GM19025 (cell line): ENCODE measurements at regions not wholly inside any gene's neighbourhood (a gene's known extent, or its start where the extent isn't known, plus 50 kb on each side); places are given as distances from the start of the nearest gene placed in this dataset.

Experiments used
- ATAC-seq: cut with Tn5 transposase; IDR thresholded peaks from one replicate; pipeline ENCODE4 v1.9.1; 2021; ENCODE audit warnings: mild to moderate bottlenecking, low read depth, moderate library complexity; ENCODE audit not compliant: unreplicated experiment

DNA sequence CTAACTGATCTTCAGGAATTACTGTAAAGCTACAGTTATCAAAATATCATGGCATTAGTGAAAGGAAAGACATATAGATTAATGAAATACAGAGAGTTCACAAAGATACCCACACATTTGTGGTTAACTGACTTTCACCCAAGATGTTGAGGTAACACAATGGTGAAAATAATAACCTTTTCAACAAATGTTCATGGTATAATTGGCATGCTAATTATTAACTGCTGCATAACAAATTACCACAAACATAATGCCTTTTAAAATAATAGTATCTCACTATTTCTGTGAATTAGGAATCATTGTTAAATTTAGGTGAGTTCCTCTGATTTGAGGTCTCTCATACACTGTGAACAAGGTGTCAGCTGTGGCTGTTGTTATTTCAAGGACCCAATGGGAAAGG, 1493.1 kb upstream of the ACVR2A start:
- ATAC-seq = no peak

DNA sequence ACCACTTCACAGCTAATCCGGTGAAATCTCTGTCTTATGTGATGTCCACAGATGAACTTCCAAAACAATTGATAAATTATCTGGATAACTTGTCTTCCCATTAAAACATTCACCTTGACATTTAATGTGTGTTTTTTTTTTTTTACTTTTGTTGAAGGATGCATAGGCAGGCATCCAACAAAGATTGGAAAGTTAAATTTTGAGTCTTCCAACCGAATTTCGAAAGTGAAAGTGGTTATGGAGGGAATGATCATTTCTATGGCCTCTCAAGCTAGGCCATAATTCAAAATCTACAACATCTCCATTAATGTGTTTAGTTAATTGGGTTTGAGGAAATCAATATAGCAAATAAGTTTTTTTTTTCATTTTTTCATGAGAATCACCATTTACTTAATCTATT, 1495.5 kb upstream of the ACVR2A start:
- ATAC-seq = no peak

DNA sequence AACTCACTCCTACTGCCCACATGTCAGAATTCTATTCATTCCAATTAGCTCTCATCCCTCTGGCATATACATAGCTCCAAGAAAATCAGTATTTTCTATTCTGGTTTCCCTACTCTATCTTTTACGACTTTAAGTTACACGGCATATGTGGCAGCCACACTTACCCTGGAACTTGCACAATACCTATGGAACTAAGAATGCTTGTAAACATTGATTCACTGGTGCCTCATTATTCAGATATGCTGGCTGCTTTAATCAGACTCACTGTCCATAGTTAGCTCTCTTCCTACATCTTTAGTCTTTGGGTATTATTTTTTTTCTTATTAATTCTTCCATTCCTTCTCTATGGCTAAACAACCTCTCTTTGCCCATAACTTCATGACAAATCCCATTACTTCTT, 1519.9 kb upstream of the ACVR2A start:
- ATAC-seq = no peak

DNA sequence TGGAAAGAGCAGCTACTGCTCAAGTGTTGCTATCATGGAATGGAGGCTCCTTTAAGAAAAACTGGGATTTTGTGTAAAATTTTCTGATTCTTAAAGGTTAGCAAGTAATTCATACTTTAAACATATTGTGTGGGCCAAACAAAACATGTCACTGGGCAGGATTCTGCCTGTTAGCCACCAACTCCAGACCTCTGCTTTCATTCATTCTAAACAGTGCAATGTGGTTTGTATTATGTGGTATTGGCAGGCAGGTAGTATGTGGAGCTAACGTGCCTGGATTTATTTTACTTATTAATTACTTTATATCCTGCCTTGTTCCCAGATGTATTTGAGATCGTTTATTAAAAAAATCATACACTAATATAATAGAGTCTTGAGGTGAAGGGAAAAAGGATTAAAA, 1521.3 kb upstream of the ACVR2A start:
- no peak for ATAC-seq

DNA sequence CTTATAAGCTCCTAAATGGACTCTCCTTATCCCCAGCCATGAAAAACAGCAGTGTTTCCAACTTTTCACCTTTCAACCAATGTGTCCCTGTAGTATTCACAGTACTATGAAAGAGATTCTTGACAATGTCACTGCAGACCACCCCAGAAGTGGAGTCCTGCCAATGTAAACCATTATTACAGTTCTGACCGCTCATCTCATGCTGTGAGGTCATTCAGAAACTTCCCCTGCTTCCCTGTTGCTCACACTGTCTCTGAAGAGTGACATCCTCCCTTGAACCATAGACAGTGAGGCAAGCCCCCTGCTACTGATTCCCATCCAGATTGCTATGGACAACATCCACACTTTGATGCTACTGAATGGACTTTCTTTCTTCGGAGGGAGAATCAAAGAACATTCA, 1523.7 kb upstream of the ACVR2A start:
- ATAC-seq = no peak

DNA sequence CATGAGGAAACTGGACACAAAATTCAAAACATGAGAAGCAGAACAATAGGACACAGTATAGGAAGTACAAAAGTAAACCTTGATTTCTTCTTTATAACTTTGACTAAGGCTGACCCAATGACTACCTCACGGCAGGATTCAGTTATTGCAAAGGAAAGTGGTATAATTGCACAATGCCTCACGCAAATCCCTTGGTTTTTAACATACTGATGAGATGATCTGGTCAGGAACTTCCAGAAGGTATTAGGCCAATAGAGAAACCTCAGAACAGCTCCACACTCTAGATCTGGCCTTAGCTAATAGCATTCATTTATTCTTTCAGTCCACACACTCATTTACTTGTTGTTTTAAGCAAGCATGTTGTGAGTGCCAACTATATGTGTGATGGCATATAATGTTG, 1526.9 kb upstream of the ACVR2A start:
- ATAC-seq = no peak

DNA sequence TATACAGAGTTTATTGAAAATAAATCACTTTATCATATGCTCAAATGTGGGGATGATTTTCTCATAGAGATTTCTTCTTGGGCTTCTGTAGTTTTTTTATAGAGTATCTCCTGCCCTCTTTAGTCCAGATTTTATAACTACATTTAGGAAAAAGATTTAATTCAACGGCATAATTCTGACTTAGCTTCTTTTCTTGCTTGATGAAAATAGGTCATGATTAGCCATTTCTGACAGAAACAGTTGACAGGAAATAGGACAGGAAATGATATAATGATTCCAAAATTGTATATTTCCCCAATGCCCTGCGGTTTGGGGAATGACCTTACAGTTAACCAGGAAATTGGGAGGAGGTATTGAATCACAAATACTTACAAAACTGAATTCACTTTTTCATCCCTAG, 1531.9 kb upstream of the ACVR2A start:
- ATAC-seq = no peak

DNA sequence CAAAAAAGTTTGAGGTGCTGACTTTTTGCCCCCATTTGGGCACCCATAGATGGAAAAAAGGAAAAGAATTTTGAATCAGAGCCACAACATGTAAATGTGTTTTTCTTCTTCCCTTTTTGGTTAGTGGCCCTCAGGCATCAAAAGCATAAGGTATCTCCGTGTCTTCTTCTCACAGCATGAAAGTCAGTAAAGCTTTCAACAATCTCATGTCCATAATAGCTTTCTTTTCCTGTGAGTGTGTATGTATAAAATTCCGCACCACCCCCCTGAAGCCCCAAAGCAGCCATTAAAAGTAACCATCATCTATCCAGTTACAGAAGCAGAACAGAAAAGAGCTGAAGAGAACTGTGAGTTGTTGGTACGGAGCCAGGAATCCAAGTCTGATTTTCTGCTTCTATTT, 1539.7 kb upstream of the ACVR2A start:
- ATAC-seq = no peak

DNA sequence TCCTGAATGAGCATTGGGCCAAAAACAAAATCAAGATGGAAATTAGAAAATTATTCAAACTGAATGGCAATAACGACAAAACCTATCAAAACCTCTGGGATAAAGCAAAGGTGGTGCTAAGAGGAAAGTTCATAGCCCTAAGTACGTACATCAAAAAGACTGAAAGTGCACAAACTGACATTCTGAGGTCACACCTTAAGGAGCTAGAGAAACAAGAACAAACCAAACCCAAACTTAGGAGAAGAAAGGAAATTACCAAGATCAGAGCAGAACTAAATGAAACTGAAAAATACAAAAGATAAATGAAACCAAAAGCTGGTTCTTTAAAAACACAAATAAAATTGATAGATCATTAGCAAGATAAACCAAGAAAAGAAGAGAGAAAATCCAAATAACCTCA, 1543.5 kb upstream of the ACVR2A start:
- ATAC-seq = no peak

DNA sequence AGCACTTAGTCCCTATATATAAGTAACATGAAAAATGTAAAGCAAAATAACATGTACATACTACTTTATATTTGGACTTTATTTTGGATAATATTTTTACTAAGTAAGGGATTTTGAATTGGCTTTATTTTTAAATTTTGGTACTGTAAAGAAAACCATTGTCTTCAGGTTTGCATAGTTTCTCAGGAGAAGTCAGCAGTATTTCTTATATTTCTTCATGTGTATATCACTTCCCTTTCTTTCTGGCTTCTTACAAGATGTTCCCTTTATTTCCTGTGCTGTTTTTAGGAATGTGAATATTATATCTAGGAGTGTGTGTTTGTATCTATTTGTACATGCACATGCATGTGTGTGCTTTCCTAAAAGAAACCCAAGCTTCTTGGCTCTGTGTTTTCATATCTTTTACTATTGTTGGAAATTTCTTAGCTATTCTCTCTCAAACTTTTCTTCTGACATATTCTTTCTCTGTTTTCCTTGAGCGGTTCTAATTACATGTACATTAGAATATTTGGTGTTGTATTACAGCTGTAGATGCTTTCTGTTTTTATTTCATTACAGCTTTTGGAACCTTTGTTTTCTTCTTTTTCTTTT, 1549.7 kb upstream of the ACVR2A start:
- ATAC-seq = no peak

DNA sequence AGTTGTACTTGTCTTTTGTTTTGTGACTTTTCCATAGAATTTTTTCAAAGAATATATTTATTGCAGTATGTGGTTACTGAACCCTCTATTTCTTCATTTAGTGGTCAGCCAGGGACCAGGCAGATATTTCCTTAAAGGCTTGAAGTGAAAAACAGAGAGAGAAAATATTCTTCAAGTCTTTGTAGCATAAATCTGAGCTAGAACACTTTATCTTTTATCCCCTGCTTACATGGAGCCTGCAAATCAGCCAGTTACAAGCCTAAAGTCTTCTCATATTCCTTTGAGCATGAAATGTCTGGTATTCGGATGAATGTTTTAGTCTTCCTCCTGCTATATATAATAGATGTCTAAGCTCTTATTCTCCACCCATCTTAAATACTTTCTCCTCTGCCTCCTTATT, 1557.5 kb upstream of the ACVR2A start:
- no peak for ATAC-seq

DNA sequence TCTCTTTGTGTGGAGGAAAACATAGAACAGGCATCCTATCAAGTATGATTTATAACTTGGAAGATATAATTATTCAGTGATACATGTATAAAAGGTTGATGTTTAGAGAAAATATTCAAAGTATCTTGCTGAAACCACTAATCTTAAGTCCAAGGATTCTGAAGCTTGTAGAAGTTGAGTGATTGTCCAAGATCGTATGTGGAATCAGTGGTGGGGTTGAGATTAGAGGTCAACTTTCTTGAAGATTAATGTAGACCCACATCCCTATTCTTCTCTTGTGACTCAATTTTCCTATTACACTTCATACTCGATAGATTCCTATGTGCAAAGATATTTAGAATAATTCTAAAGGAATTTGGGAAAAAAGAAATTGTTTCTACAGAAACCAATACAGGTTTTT, 1565.9 kb upstream of the ACVR2A start:
- ATAC-seq = no peak

DNA sequence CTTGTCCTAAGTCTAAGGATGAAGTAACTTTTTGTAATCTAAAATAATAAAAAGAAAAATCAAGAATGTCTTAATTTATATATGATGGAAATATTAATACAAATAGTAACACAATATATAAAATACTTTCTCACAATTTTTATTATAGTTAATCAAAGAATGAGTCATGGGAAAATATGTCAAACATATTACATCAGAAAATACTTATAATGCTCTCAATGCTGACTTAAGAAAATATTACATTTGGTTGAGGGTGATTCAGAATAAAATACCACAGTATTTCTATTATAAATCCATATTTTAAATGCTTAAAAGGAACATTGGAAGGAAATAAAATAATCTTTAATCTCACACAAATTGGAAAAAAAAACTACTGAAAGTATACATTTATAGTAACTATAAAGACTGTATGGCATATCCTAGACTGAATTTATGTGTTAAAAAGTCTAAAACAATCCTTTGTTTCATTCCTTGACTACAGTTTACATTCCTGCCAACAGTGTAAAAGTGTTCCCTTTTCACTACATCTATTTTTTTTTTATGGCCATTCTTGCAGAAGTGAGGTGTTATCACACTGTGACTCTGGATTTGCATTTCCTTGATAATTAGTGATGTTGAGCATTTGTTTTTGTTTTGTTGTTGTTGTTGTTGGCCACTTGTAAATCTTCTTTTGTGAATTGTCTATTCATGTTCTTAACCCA, 1573.5 kb upstream of the ACVR2A start:
- ATAC-seq = no peak

DNA sequence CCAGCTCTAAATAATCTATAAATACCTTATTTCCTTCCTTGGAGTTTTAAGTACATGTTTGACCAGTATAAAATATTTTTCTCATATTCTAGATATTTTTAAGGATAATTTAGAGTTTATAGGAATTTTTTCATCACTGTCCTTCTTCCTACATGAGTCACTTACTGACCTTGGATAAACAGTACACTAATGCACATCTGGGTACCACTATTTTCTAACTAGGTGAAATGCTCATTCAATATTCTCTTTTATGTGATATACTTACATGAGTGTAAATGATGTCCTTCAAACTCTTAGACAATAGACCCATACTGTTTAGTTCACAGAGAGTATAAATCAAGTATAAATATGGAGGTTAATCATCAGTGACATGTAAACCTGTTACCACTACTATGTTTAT, 1574.2 kb upstream of the ACVR2A start:
- ATAC-seq = no peak

DNA sequence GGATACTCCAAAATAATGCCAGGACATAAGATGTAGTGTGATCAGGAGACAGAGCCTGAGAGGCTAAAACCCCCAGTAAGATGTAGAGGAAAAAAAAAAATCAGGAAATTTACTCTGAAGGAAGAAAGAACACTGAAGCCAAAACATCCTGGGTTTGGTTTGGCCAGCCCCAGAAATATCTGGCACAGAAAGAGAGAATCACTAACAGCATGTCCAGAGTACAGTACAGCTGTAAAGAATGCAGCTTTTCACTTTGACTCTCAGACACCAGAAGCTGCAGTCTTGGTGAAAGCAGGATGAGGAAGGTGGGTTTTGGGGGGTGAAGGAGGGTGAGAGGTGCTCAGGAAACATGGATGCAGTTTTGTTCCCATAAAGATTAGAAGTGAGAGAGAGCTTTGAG, 1577.7 kb upstream of the ACVR2A start:
- ATAC-seq = no peak

DNA sequence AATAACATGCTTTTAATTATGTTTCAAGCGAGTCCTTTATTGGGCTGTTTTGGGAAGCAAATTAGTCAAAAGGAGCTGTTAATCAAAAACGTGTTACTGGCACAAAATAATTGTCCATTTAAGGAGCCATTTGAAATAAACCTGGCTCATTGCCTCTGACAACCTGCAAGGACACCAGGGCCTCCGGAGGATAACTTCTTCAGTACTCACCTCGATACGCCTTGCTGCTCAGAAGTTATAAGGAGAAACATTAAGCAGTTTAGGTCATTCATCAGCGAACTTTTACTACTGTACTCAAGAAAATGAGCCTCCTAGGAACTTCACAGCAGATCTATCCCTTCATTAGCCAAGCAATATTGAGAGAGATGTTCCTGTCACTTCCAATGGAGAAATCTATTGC, 1579.2 kb upstream of the ACVR2A start:
- ATAC-seq = no peak

DNA sequence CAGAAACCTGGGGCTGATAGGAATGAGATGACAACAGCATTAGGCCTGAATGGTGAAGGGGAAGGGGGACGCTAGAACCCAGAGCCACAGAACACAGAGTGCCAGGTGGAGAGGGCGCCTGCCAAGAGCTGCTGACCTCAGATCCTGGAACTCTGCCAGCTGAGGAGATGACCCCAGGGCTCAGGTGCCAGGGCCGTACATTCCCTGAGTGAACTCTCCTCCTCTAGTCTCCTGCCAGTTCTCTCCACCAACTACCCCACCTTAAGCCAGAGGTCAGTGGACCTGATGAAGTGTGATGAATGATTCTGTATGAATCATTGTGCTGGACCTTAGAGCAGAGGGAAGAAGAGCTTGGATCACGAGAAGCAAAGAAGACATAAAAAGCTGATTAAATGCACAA, 1582.2 kb upstream of the ACVR2A start:
- ATAC-seq = no peak

DNA sequence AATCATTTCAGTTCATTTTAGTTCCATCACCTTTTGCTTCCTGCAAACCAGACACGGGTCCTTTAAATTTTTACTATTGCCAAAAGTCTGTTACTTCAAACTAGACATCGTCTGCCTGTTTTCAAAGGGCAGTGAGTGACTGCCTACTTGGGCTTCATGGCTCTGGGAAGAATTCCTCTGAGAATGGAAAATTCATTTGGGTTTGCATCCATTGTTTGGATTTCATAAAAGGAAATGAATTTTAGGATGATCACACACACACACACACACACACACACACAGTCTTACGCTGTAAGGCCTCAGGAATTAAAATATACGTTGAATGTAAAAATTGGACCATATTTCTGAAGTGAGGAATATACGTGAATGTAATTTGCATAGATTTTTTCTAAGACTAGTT, 1584.3 kb upstream of the ACVR2A start:
- no peak for ATAC-seq

DNA sequence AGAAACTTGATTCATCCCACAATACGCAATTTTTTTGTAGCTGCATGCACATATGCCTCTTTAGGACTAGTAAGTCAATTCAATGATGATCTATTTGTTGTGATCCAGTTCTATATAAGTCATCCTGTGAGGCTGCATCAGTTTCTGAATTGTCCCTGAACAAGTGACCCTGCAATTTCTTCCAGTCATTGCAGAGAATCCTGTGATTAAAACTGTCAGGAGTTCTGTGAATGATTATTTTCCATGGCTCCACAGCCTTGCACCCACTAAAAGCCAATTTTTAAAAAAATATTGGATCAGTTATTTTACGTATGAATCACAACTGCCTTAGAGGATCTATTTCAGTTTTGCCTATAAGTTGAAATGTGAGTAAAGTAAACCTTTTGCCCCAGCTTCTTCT, 1585.0 kb upstream of the ACVR2A start:
- ATAC-seq = no peak

DNA sequence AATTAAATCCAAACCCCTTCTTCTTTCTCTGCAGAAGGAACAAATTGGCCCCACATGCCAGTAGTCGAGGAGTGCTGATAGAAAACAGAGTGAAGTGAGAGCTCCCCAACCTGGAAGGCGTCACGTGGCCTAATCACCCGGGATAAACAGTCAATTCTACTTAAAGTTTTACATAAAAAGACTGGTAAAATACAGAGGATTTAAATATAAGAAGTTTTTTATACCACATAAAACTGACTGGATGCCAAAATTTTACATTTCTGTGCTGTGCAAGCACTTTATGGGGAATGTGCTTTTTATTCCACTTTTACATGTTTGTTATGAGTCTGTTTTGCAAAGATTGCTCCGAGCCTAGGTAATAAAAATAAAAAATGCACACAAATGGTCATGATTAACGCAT, 1586.8 kb upstream of the ACVR2A start:
- no peak for ATAC-seq

DNA sequence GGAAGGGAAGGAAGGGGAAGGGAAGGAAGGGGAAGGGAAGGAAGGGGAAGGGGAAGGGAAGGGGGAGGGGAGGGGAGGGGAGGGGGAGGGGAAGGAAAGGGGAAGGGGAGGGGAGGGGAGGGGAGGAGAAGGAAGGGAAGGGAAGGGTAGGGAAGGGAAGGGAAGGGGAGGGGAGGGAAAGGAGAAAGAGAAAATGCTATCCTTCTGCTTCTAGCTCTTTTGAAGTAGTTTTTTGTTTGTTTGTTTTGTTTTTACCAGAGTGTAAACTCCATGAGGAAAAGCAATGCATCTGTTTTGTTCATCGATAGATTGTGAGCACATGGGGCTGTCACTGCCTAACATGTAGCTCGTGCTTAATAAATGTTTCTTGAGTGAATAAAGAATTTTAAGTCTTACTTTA, 1592.7 kb upstream of the ACVR2A start:
- no peak for ATAC-seq

DNA sequence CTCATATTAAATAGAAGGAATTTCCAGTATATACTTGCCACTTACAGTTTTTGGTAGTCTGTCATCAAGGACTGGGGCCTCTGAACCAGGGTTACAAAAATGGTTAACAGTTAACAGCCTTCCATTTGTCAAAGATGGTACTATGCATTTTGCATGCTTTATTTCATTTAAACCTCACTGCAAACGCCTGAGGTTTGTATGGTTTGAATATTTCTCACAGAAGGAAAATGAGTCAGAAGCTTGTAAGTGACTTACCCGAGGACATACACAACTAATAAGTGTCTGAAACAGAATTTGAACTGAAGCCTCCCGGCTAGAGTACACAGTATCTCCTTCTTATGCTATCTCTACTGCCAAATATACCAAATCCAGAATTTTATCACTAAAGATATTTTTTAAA, 1593.5 kb upstream of the ACVR2A start:
- ATAC-seq = no peak
